Glutamatergic neuron (in vitro differentiated cells): ENCODE measurements at regions not wholly inside any gene's neighbourhood (a gene's known extent, or its start where the extent isn't known, plus 50 kb on each side); places are given as distances from the start of the nearest gene placed in this dataset.

Experiments
- DNase-seq: peaks from one replicate; pipeline ENCODE4 v3.0.0; 2022
- H3K27ac Mint-ChIP-seq: one replicate; pipeline ENCODE4 v1.8.0; 2020; ENCODE audit warnings: mild to moderate bottlenecking, mixed read lengths, inconsistent platforms; ENCODE audit not compliant: unreplicated experiment
- H3K27me3 Mint-ChIP-seq: one replicate; pipeline ENCODE4 v1.8.0; 2020; ENCODE audit warnings: mild to moderate bottlenecking, moderate library complexity, mixed read lengths, inconsistent platforms; ENCODE audit not compliant: unreplicated experiment
- H3K36me3 Mint-ChIP-seq: one replicate; pipeline ENCODE4 v1.8.0; 2020; ENCODE audit warnings: mild to moderate bottlenecking, mixed read lengths, inconsistent platforms; ENCODE audit not compliant: unreplicated experiment
- H3K4me1 Mint-ChIP-seq: one replicate; pipeline ENCODE4 v1.8.0; 2020; ENCODE audit warnings: mild to moderate bottlenecking, low read depth, mixed read lengths, inconsistent platforms; ENCODE audit not compliant: unreplicated experiment
- H3K4me3 Mint-ChIP-seq: one replicate; pipeline ENCODE4 v1.8.0; 2020; ENCODE audit warnings: mild to moderate bottlenecking, mixed read lengths, inconsistent platforms; ENCODE audit not compliant: unreplicated experiment
- H3K9me3 Mint-ChIP-seq: one replicate; pipeline ENCODE4 v1.8.0; 2020; ENCODE audit warnings: mild to moderate bottlenecking, moderate library complexity, mixed read lengths, inconsistent platforms; ENCODE audit not compliant: unreplicated experiment
- TF ChIP-seq, protein P1 (sequence below): fragments of 200-600 bp; sonication (generic); IDR thresholded peaks from one replicate; pipeline ENCODE4 v1.5.0; 2021; ENCODE audit not compliant: partially characterized antibody, unreplicated experiment

GRCh38 chr18:42168487-42168886 lies 213.5 kb downstream of the PIK3C3 start:
- no peaks in the 10 kb centered on the region for H3K9me3 Mint-ChIP-seq
- H3K36me3 Mint-ChIP-seq, result no peaks in the 10 kb centered on the region
- H3K27me3 Mint-ChIP-seq, result no peaks in the 10 kb centered on the region
- TF ChIP-seq, protein P1, sequence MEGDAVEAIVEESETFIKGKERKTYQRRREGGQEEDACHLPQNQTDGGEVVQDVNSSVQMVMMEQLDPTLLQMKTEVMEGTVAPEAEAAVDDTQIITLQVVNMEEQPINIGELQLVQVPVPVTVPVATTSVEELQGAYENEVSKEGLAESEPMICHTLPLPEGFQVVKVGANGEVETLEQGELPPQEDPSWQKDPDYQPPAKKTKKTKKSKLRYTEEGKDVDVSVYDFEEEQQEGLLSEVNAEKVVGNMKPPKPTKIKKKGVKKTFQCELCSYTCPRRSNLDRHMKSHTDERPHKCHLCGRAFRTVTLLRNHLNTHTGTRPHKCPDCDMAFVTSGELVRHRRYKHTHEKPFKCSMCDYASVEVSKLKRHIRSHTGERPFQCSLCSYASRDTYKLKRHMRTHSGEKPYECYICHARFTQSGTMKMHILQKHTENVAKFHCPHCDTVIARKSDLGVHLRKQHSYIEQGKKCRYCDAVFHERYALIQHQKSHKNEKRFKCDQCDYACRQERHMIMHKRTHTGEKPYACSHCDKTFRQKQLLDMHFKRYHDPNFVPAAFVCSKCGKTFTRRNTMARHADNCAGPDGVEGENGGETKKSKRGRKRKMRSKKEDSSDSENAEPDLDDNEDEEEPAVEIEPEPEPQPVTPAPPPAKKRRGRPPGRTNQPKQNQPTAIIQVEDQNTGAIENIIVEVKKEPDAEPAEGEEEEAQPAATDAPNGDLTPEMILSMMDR, result no peak
- DNase-seq, result no peak
- no peaks in the 10 kb centered on the region for H3K4me1 Mint-ChIP-seq
- no peak overlapping the region for H3K27ac Mint-ChIP-seq
- no peak overlapping the region for H3K4me3 Mint-ChIP-seq

DNA sequence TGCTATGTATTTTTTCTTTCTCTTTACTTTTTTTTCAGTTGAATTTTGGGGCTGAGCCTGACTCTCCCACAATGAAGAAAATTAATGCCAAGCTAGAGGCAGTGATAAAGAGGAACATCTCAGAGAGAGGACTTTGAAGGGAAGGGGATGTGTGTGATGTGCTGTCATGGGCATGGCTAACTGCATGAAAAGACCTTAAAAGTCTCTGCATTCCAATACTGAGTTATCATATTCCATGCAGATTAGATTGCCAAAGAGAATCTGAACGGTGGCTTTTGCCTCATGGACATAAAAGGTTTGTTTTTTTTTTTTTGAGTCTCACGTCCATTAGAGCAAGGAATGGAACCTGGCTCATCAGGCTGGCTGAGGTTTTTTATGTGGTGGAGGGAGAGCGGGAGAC lies 213.9 kb downstream of the PIK3C3 start:
- no peaks in the 10 kb centered on the region for H3K4me1 Mint-ChIP-seq
- H3K27me3 Mint-ChIP-seq, result no peaks in the 10 kb centered on the region
- no peak for DNase-seq
- no peak overlapping the region for H3K4me3 Mint-ChIP-seq
- no peaks in the 10 kb centered on the region for H3K9me3 Mint-ChIP-seq
- TF ChIP-seq, protein P1, result no peak
- H3K27ac Mint-ChIP-seq, result no peak overlapping the region
- H3K36me3 Mint-ChIP-seq, result no peaks in the 10 kb centered on the region

- H3K36me3 Mint-ChIP-seq, result no peaks in the 10 kb centered on the region
- no peak overlapping the region for H3K4me3 Mint-ChIP-seq
- no peaks in the 10 kb centered on the region for H3K9me3 Mint-ChIP-seq
- no peak overlapping the region for H3K27ac Mint-ChIP-seq
- no peak for DNase-seq
- no peaks in the 10 kb centered on the region for H3K4me1 Mint-ChIP-seq
- TF ChIP-seq, protein P1, result no peak
- H3K27me3 Mint-ChIP-seq, result peaks cover 2% of the 10 kb centered on the region
These were observed 219.9 kb downstream of the PIK3C3 start for GRCh38 chr18:42174909-42175308.

DNA sequence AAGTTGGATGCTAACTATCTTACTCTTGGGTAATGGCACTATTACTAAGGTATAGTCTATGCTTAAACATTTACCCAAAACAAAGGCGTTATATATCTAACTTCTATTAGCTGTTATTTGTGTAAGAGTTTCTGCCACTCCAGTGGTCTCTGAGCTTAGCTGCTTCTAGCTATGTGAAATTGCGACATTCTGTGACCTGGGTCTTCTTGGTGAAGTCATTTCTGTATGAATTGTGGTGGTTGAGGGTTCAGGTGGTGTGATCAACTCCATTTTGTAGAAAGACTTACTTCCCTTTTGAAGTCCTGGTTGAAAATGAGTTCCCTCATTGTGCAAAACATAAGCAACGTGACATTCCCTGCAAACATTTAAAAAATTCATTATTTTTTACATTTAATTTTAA lies 221.6 kb downstream of the PIK3C3 start:
- Mint-ChIP-seq H3K4me3 (no peak overlapping the region), H3K27me3 (peaks cover 2% of the 10 kb centered on the region), H3K27ac (no peak overlapping the region), H3K36me3 (no peaks in the 10 kb centered on the region), H3K9me3 (no peaks in the 10 kb centered on the region), H3K4me1 (no peaks in the 10 kb centered on the region)
- TF ChIP-seq, protein P1, result no peak
- no peak for DNase-seq

GRCh38 chr18:42177390-42177789 lies 222.4 kb downstream of the PIK3C3 start:
- no peak overlapping the region for H3K4me3 Mint-ChIP-seq
- H3K27me3 Mint-ChIP-seq, result peaks cover 2% of the 10 kb centered on the region
- no peak overlapping the region for H3K27ac Mint-ChIP-seq
- DNase-seq, result no peak
- H3K9me3 Mint-ChIP-seq, result no peaks in the 10 kb centered on the region
- no peaks in the 10 kb centered on the region for H3K36me3 Mint-ChIP-seq
- TF ChIP-seq, protein P1, result no peak
- no peaks in the 10 kb centered on the region for H3K4me1 Mint-ChIP-seq
